Body of pancreas (tissue), 4 donors: ENCODE measurements at regions not wholly inside any gene's neighbourhood (a gene's known extent, or its start where the extent isn't known, plus 50 kb on each side); places are given as distances from the start of the nearest gene placed in this dataset.

Experiments
- CTCF ChIP-seq, 7 experiments: fragments of 450-650 bp in 4 of 7; fragments of 200-600 bp in 3 of 7; sonication (generic) in 3 of 7; IDR thresholded peaks; one replicate each; pipeline ENCODE4 v1.5.1; 2016 to 2019; ENCODE audit warnings: antibody characterized with exemption in 7 of 7
- POLR2A ChIP-seq, 3 donors: fragments of 450-650 bp; IDR thresholded peaks; one replicate each; pipeline ENCODE4 v1.6.1; 2016; ENCODE audit warnings: antibody characterized with exemption in 3 of 3, mild to moderate bottlenecking in 2 of 3

DNA sequence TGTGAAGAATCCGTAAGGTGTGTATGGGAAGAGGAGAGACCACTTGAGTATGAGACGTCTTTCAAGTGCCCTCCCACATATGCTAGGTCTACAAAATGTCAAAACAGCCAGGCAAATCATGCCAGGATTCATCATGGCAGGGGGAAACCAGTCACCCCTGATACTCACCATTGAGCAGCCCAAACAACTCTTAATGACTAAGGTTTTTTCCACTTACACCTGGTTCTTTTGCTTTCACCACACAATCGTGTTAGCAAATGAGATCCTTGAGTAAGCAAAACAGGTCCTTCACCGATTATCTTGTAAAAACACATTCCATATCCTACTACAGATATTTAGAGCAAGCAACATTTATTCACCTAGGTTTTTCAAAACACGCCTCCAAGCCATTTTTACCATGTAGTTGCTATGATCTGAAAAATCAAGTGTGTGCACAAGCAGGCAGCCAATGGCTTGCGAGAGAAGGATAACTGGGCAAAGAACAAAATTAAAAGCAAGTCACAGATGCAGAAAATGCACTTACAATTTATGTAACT lies 177.5 kb upstream of the LPP start:
- TF ChIP-seq POLR2A (IDR thresholded peaks at IDR 0.05) (no peak), CTCF (IDR thresholded peaks at IDR 0.05) (no peak)
